GOT3 (cell line): ENCODE measurements at regions not wholly inside any gene's neighbourhood (a gene's known extent, or its start where the extent isn't known, plus 50 kb on each side); places are given as distances from the start of the nearest gene placed in this dataset.
"Not testable (repeated sequence)": the region's sequence is repeated elsewhere in the genome, so short reads cannot be mapped to it uniquely, and the experiment has no call there.

Experiments used
- DNase-seq: peaks from one replicate; lab custom pipeline; 2025; ENCODE audit warnings: mixed read lengths; lab: John Stamatoyannopoulos, UW

GRCh38 chr5:38789134-38789533 is 56.7 kb upstream of the OSMR start:
- no peak for DNase-seq

- no peak for DNase-seq
Measured at GRCh38 chr5:38789777-38790176, 56.0 kb upstream of the OSMR start.

GRCh38 chr5:38790268-38790667 is 55.5 kb upstream of the OSMR start:
- no peak for DNase-seq

GRCh38 chr5:38790891-38791290 is 54.9 kb upstream of the OSMR start:
- DNase-seq: no peak

- DNase-seq: no peak
Measured at GRCh38 chr5:38793099-38793498, 52.7 kb upstream of the OSMR start.

GRCh38 chr5:38794037-38794436 is 51.8 kb upstream of the OSMR start:
- DNase-seq: not testable (repeated sequence)

- DNase-seq: no peak
Measured at GRCh38 chr5:38794986-38795385, 50.8 kb upstream of the OSMR start.

GRCh38 chr5:38795986-38796741 is 49.6 kb upstream of the OSMR start:
- DNase-seq: no peak
